HG03159 (cell line): ENCODE measurements at regions not wholly inside any gene's neighbourhood (a gene's known extent, or its start where the extent isn't known, plus 50 kb on each side); places are given as distances from the start of the nearest gene placed in this dataset.
"Not testable (repeated sequence)": the region's sequence is repeated elsewhere in the genome, so short reads cannot be mapped to it uniquely, and the experiment has no call there.

Experiments
- ATAC-seq: cut with Tn5 transposase; IDR thresholded peaks from one replicate; pipeline ENCODE4 v1.9.1; 2021; ENCODE audit warnings: mild to moderate bottlenecking, moderate library complexity; ENCODE audit not compliant: unreplicated experiment

DNA sequence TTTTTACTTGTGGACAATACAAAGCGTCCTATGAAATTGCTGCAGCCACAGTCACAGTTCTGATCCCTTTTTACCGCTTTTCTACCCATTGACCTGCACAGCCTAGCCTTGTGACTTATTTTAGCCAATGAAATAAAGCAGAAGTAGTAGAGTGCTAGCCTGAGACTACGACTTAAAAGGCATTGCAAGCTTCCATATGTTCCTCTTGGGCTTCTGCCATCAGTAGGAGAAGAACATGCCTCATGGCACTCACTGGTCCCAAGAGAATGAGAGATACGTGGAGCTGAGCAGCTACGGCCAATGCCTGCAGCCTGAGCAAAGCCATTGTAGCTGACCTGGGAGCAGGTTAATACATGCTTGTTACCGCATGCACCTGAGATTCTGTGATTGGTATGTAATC is 416.6 kb upstream of the CLINT1 start:
- ATAC-seq: no peak

DNA sequence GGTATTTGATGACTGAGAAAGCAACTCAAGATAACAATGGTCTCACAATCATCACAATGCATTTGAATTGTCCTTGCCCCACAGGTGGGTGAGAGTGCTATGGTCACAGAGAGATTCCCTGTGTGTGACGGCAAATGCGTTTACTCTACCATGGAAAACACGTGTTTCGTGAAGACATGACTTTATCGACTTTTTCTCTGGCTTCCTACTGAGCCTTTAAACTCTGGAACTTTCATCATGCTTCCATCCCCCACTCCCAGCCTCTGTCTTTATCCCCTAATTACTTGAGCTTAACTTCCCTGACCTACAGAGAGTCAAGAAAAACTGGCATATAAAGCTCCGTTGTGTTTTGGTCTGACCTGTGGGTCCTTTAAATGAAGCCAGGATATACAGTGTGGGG is 414.1 kb upstream of the CLINT1 start:
- no peak for ATAC-seq

DNA sequence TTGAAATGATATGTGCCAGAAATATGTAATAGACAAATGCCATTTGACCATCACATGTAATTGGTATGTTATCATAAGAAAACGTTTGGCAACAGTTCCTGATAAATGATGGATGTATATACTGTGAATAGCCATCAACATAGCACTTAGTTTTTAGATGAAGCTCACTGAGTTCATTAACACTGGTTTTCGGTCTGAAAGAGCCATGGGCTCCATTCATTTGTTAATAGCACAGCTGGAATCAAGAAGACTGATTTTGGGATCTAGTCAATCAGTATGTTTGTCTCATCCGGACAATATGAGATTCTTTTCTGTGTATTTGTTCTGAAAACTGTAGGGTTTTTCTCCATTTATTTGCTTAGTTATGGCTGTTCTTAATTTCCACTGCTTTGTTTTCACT is 413.5 kb upstream of the CLINT1 start:
- ATAC-seq: no peak

DNA sequence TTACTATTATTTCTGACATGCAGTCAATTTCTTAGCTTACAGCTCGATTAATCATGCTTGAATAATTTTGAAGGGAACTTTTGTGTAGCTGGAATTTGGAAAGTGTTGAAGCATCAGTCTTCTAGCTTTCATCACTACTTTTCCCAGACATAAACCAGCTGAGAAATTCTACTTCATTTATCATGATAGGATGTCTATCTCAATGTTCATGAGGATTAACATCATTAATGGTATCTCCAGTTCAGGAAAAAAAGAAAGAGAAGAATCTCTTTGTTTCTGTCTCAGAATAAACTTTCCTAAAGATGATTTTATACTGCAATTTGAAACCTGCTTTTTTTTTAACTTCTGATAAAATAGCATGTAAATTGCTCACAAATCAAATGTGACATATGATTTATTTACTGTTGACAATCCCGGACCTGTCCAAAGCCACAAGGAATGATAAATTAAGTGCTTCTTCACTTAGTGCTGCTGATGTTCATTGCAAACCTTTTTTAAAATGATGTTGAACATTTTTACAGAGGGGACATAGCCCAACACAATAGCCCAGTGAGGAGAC is 412.1 kb upstream of the CLINT1 start:
- no peak for ATAC-seq

DNA sequence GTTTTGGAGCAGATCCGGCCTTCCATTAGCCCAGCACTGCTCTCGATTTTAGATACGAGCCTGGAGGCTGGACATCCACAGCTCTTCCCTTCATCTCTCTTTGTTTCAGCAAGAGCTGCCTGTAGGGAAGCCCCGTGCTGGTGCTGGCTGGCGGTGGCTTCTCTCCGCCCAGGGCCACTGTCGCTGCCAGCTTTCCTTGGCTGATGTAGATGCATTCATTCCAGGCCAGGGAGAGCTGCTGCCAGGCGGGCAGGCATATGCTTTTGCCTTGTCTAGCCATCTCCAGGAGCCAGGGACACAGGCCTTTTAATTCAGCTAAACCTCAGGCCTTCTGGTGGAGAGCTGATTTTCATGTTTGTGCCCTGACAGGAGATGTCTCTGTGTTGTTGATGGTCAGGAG is 409.3 kb upstream of the CLINT1 start:
- ATAC-seq: no peak

DNA sequence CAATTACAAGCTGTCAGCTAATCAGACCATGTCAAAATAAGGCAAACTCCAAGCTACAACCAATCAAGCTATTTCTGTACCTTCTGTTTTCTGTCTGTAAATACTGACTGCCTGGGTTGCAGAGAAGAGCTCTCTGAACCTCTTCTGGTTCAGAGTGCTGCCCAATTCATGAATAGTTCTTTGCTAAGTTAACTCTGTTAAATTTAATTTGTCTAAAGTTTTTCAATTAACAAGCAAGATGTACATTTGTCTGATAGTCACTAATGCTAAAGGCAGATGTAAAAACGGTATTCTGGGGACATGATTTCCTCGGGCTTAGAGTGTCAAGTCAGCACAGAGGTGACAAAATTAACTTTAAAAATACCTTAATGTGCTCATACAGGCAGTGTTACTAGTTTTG is 408.3 kb upstream of the CLINT1 start:
- no peak for ATAC-seq

DNA sequence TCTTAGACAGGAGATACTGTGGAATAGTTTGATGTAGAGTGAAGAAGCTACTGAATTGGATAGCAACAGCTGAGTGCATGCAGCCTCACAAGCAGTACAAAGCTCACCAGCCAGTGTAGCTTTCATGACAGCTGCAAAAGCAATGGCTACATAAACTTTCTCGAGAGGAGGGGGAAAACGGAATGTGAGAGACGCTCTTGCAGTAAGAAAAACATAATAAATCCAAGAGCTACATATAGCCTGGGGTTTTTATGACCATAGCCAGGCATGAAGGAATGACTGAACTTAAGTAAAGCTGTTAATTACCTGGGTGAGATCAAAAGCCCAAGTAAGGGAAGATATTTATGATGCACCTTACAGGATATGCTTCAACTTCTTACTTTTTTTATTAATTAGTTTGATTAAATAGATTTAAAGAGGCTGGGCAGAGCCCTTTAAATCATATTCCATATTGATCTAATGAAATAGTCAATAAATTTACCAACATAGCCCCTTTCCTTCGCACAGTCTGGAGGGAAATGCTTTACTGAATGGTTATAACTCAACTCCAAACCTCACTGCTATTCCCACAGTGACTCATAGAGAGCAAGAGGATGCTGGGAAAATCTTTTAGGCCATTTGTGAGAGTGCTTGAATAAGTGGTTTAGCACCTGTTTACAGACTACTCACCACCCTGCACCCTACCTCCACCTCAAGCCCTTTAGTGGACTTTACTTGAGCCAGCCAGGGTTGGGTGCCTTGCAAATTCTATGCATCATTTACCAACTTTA is 407.2 kb upstream of the CLINT1 start:
- no peak for ATAC-seq

DNA sequence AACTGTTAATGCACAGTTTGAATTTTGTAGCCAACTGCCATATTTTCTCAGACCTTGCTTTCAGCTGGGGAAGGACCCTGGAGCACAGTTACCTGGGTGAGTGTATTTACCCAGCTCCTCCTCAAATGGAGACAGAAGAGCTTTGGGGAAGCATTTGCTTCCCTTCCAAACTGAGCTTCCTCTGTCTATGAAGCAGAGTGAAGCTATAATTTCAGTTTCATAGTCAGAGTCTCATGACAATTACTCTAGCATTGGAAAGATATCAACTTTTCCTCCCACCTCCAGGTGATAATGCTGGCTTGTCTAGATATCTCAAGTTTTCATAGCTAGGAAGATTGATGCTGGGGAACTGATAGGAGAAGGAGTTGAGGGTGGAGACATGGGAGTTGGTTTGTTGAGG is 406.4 kb upstream of the CLINT1 start:
- no peak for ATAC-seq

DNA sequence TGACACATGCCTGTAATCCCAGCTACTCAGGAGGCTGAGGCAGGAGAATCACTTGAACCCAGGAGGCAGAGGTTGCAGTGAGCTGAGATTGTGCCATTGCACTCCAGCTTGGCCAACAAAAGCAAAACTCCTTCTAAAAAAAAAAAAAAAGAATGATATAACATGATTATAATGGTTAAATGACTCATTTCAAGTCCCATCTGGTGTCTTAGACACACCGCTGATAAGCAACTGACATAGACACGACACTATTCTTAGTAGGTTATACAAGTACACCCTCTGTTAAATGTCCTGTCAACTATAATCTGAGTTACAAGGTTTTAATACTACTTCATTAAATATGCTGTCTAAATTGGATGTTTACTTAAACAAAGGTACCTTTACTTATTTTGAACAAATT is 405.3 kb upstream of the CLINT1 start:
- ATAC-seq: no peak

DNA sequence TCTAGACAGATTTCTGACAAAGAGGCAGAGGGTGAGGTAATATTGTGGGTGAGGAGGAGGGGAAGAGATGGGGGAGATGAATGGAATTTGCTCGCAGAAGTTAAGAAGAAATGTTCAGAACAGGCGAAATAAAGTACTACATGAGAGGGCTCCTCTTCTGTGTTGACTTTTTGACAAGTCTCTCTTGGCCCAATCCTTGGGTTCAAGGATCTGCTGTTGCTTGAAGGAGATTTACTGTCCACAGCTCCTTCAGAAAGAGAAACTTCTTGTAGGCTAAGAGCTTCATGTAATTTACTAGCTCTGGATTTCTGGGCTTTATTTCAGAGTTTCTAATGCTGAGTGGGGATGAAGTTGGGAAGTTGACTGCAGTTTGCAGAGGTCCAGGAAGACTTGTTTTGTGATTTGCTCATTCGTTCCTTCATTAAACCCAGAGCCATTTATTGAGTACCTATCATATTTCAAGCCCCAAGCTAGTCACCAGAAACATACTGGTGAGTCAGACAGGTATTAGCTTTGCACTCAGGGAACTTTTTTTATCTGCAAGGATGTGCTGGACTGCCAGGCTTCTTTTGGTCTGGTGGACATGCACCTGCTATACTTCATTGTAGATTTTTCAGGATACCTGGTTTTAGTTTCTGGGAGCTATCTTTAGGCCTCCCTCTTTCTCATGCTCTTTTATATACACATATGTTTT is 402.9 kb upstream of the CLINT1 start:
- ATAC-seq: no peak

DNA sequence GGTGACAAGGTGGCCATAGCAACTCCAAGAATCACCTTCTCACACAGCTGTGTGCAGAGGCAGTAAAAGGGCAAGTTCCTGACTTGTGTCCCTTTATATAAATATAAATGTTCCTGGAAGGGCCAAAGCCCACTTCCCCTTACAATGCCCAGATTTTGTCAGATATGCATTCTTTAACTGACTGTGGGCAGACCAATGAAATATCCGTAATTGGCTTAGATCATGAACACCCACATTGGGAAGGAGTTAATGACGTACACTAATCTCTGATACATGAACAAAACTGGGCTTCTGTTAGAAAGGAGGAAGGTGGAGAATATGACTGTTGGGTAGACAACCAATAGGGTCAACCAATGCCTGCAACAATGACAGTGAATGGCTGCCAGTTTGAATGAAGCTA is 397.2 kb upstream of the CLINT1 start:
- no peak for ATAC-seq

DNA sequence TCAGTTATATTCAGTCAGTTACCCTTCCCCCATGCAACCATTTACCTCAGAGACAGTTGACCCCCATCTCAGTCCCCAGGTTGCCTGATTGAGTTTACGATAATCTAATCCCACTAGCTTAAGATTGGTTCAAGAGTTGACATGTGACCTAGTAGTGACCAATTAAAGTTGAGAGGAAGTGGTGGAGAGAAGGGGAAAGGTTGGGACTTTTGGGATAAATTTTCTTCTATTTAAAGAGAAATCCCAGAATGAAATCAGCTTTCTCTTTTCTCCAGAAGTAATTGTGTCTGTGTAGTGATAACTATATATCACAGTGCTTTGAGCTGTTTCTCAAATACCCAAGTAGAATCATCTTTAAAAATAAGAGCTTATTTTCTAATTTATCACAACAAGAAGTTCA is 396.7 kb upstream of the CLINT1 start:
- ATAC-seq: no peak

DNA sequence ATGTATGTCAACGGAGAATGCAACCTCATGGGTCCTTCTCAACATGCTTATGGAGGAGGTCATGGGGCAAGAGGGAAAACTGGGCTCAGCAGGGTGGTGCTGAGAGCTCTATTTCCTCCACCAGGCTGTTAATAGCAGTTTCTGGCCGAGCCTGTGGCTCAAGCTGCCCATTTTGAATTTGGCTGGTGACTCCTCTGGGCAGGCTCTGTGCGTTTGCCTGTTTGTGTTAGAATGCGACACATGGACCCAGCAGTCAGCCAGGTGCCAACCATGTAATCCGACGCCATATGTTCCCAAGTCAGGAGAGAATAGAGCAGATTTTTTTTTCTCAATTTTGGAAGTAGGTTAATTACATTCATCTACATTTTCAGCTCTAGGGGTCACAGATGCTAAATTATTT is 387.7 kb upstream of the CLINT1 start:
- no peak for ATAC-seq

DNA sequence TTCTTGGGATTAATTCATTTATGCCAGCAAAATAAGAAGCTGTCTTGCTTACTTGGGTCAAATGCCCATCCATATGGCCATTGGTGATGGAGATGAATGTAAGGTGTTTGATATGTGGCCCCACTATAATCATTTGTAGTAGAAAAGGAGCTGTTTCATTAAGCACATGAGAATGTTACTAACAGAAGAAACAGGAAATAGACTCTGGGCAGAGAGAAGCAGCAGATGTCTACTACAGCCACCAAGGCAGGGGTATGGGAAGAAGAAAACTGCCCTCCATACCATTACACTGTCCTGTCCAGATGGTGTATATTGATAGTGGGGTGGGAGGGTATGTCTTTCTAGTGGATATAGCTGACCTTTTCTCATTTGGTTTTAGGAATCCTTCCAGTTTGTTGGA is 386.6 kb upstream of the CLINT1 start:
- ATAC-seq: no peak

DNA sequence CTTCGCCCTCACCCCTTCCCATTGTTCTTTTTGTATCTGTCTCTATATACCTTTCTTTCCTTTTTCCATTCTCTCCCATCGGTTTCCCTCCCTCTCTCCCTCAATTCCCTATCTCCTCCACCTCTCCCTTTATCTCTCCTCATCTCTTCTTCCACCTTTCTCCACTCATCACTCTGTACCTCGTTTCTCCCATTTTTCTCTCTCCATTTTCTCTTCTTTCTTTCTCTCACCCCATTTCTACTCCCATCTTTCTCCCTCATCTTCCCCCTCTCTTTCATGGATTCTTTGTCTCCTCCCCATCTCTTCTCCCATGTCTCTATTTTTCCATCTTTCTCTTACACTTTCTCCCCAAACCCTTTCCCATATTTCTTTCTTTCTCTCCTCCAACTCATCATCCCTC is 385.9 kb upstream of the CLINT1 start:
- ATAC-seq: no peak

DNA sequence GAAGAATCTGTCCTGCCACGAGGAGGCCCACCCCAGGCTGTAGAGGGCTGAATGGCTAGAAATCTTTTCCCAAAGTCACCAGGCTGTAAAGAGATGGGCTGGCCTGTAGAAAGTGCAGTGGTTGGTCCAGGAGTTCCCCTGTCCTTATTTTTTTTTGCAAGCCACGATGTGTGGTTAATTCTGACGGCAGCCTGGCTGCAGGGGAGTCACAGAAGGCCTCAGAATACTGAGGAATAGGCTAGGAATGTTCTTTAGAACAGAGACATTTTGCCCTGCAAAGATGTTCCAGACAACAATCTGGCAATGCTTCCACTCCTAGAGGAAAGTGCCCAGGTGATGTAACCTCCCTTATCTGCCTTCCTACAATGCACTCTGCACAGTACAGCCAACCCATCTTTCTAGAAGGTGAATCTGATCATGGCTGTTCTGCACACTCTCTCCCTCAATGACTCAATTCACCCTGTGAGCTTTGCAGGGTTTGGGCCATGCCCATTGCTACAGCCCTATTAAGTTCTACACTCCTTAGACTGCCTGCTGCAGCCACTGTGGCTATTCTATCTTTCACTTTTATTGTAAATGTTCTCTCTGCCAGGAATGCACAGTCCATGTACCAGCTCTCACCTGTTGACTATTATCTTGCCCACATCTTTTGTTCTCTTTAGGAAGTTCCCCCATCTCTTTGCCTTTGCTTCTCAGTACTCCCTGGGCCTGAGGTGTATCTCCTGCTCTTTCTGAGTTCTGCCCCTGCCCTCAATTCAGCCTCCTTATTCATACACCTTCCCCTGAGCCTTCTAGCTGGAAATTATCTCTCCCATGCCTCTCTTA is 377.8 kb upstream of the CLINT1 start:
- no peak for ATAC-seq

DNA sequence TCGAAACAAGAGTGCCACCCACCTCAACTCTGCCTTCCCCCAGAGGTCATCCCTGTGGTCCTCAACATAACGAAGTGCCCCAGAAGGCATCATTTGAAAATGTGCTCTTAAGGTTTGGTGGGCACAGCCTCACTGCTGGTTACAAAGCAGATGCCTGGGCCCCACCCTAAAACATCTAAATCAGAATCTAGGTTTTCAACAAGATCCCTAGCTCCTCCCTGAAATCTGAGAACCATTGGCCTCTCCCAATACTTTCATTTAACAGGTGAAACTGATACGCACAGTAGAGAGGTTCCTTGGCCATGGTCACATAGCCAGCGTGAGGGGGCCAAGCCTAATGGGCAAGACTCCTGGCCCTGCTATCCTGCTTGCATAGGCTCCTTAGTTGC is 376.2 kb upstream of the CLINT1 start:
- ATAC-seq: no peak

DNA sequence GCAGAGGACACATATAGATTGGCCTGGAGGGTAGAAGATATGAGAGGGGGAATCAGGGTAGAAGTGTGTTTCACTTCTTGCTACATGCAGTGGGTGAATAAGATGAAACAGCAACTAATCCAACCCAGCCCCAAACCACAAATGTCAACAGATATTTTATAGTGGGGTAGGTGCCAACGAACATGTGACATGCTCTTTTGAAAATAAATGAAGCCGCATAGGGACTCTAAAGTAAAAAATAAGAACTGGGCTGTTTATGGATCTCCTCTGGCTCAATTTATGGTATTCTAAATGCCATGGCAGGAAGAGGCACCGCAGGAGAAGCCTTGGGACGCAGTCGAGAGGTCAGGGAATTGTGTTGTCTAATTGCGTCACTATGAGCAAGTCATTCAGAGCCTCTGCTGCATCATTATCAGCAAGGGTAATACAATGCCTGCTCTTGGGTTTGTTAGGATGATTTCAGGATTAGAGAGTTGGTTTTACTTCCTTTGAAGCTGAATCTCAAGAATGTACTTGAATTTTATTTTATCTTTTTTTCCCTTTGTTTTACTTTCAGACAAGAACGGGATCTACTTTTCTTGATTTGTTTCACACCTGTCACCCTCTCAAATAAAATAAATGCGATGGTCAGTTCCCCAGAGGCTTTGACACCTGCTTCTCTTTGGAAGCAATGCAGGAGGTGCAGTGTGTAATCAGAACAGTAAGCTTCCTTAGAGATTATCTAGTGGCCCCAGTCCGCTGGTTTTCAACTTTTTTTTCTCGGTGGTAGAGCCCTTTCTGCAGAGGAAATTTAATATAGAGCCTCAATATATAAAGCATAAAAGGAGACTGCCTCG is 375.6 kb upstream of the CLINT1 start:
- no peak for ATAC-seq

DNA sequence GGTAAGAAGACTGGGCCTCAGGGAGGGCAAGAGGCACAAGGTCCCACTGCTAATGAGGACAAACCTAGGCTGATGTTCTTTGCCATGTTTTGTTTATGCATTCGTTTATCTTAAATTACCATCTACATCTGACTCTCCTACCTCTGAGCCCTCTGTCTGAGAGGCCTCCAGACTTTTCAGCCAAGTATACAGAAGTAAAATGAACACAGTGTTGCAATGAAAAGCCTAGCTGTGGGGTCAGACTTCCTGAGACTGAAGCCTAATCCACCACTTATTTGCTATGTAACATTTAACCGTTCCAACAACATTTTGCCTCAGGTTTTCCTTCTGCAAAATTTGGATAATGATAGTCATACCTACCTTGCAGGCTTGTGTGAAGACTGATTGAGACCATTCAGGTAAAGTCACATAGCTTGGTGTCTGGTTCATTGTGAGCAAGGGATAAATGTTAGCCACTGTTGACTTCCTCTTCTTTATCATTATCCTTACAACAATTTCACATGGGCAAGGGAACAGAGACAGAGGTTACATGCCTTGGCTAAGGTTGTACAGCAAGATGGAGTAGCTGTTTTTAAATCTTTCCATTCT is 374.9 kb upstream of the CLINT1 start:
- no peak for ATAC-seq

DNA sequence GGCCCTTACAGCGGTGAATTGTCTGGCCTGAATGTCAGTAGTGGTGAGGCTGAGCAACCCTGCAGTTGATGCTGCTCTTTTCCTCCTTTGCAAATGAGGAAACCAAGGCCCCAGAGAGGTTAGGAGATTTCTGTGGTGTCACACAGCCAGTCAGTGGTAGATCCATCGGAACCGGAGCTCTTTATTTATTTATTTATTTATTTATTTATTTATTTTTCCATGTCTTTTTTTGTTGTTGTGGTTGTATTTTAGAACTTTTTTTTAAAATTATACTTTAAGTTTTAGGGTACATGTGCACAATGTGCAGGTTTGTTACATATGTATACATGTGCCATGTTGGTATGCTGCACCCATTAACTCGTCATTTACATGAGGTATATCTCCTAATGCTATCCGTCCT is 368.4 kb upstream of the CLINT1 start:
- ATAC-seq: not testable (repeated sequence)
